GM21576 (cell line): ENCODE measurements at regions not wholly inside any gene's neighbourhood (a gene's known extent, or its start where the extent isn't known, plus 50 kb on each side); places are given as distances from the start of the nearest gene placed in this dataset.
"Not testable (repeated sequence)": the region's sequence is repeated elsewhere in the genome, so short reads cannot be mapped to it uniquely, and the experiment has no call there.

Source experiments
- ATAC-seq: cut with Tn5 transposase; IDR thresholded peaks from one replicate; pipeline ENCODE4 v1.9.1; 2021; ENCODE audit warnings: mild to moderate bottlenecking, moderate library complexity; ENCODE audit not compliant: unreplicated experiment

DNA sequence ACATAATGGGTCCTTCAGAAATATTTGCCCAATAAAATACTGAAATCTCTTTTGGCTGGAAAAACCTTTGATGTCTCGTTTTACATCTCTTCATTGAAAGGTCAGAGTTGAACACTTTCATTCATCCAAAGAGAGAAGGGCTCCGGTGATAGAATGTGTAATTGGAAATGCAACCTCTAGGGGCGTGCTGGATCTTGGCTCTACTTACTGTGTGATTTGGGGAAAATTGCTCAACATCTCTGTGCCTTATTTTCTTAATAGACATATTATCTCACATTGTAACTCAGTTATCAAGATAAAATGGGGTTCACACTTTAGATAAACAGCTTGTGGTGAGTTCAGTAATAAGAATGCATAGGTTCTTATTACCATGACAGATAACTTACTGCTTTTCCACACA, 1444.1 kb downstream of the SLITRK5 start:
- ATAC-seq = no peak

DNA sequence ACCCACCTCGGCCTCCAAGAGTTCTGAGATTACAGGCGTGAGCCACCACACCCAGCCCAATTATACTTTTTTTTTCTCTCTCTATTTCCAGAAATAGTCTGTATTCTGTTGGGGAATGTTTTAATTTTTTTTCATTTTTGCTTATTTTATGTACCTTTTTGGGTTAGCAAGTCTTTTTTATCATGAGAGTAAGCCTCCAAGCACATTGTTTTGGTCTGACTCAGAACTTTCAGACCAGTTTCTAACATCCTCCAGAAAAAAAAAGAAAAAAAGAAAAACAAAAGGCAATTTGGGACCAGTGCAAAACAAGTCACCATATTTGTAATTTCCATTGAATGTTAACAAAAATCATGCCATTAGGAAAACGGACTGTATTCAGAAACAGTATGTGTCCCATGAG, 1465.5 kb downstream of the SLITRK5 start:
- no peak for ATAC-seq

DNA sequence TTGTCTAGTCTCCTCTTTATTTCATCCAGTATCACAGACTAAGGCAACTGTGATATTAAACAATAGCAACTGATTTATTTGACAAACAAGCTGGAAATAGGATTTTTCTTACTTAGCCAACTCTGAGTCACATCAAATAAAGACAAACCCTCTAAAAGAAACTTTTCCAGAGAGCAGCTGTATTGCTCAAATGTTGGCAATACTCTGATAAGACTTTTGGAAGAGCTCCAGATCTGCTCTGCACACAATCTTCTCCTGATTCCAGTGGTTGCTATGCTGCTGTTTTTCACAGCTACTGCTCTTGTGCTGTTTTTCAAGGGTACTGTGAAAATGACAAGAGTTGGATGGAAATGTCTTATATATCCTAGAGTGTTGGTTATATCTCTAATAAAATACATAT, 1479.2 kb downstream of the SLITRK5 start:
- ATAC-seq = no peak

DNA sequence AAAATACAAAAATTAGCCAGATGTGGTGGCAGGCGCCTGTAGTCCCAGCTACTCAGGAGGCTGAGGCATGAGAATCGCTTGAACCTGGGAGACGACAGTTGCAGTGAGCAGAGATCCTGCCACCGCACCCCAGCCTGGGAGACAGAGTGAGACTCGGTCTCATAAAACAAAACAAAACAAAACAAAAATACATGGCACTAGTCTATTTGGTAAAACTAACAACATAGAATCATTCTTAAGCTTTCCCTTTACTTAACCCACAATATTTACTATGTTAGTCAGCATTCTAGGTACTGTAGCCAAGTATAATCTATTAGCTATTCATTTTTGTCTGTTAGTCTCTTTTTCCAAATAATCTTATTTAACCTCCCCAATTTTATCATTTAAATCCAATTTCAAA, 1482.8 kb downstream of the SLITRK5 start:
- no peak for ATAC-seq

DNA sequence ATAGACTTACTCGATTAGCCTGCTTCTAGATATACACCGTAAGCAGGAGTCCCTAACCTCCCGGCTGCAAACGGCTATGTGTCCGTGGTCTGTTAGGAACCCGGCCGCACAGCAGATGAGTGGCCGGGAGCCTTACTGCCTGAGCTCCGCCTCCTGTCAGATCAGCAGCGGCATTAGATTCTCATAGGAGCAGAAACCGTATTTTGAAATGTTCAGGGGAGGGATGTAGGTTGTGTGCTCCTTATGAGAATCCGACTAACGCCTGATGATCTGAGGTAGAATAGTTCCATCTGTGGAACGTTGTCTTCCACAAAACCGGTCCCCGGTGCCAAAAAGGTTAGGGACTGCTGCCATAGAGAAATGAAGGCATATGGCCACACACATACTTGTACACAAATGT, 1491.9 kb downstream of the SLITRK5 start:
- ATAC-seq = no peak

DNA sequence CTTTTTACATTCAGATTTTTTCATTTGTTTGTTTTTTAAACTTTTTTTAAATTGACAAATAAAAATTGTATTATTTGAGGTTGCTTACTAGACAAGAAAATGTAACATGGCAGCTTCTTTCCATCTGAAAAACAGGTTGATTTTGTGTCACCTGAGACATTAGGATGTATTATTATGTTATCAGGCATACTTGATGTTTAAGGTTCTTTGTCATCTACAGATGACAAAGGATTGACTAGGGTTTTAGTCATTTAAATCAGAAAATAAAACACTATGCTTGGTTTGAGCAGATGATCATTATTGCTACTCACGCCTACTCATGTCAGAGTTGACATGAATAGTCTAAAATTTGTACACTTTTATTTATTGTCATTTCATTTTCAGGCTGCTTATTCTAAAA, 1494.5 kb downstream of the SLITRK5 start:
- ATAC-seq = no peak

DNA sequence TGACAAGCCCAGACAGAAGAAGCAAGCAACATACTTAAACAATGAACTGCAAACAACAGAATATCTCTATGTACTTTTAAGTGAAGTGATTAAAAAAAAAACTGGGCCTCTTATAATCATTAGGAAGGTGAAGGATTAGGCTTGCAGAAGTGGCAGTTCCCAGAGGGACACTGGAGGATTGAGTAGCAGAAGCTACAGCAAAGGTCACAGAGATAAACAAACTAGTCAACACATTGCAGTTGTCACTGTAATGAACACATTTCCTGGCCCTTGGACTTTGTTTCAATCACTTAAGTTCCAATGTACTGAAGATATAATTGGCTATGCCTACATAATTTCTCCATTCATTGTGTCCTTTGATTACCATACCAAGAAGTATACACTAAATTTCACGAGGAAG, 1498.8 kb downstream of the SLITRK5 start:
- ATAC-seq = no peak

DNA sequence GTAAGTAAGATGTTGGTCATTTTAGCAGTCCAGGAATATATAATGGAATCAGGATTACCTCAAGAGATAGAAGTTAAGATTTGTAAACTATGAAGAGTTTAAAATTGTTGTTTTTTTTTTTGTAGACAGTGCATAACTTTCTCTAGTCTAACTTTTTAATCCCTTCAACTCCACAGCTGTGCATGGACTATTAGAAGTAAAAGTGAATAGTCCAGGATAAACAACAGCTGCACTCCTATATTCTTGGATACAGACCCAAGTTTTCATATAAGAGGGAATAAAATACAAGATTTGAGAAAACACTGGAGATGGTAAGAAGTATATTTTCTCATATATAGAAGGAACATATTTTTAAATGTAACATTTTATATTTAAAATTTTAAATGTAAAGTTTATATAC, 1509.9 kb downstream of the SLITRK5 start:
- ATAC-seq = no peak

DNA sequence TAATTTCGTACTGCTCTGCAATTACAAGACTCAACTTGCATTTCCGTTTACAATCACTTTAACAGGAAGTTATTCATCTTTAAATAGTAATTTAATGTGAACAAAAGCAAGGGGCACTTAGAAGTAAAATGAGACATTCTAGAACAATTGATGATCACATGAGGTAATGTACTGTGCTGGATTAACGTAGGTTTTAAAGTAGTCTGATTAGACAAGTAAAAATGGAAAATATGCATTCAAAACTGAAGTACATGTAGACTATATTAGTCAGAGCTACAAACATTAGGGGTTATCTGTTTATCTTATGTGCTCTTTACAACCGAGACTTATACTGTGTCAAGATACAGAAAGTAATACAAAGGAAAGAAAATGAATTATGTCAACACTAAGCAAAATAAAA, 1528.0 kb downstream of the SLITRK5 start:
- no peak for ATAC-seq

DNA sequence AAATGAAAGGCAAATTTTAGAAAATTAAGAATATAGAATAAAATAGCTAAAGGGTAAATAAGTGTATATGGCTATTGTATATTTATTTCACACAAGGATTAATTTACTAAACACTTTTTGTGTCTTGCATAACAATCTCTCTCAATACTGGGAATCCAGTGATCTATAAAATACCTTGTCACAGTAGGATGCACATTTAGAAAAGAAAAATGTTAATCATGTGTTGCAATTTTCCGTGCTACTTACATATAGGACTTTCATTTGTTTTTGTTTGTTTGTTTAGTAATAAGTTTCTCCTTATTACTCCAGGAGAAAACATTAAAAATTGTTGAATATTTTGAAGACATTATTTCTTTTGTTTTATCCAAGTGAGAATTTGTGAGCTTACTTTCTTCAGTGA, 1533.3 kb downstream of the SLITRK5 start:
- ATAC-seq = no peak

DNA sequence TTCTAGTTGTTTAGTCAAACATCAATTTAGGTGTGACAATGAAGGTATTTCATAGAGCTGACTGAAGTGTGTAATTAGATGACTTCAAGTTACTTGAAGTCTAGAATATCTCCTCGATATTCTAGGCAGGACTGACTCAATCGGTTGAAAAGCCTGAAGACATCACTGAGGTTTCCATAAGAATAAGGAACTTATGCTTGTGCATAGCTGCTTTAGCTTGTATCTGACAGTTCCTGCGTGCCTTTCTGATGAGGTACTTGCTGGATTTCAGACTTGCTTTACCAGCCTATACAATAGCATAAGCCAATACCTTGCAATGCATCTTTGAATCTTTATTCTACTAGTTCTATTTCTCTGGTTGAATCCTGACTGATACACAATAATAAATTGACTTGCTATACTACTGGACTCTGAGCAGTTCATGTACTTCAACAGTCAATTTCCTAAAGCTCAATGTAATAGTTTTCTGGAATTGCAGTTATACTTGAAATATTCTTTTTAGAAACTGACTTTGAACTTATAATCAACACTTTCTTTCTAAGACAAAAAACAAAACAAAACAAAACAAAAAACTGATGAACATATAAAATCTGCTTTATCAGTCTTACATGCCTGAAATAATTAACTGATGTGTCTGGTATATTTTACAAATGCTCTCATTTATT, 1534.8 kb downstream of the SLITRK5 start:
- ATAC-seq = no peak

DNA sequence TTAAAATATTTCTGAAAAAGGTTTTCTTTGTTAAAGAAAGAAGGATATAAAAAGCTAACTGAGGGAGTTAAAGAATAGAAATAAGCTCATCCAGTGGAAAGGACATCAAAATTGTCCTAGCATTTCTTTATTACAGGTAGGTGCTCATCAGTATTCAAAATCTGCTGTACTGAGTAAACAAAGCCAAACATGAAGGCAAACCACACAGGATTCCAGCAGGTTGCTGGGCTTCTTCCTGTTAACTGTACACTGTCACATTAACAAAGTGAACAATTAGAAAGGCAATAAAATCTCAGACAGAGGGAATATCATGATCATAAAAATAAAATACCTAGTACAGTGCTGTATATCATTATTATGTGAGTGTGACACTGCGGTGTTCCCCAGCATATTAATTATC, 1541.0 kb downstream of the SLITRK5 start:
- ATAC-seq = no peak

DNA sequence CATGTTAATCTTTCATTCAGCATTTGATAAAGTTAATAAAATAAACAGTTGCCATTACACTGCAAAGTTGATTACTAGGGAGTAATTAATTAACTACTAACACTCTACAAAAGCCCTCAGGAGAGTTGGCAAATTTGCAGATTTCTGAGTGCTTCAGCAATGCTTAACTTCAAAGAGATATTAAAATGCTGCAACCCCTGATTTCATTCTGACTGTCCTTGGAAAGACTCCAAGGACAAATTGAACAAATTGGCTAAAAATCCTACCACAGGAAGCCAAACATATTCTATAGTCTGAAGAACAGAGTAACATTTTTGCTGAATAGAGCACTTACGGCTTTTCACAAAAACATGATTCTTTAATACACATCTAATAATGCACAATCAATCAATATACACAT, 1543.0 kb downstream of the SLITRK5 start:
- no peak for ATAC-seq

DNA sequence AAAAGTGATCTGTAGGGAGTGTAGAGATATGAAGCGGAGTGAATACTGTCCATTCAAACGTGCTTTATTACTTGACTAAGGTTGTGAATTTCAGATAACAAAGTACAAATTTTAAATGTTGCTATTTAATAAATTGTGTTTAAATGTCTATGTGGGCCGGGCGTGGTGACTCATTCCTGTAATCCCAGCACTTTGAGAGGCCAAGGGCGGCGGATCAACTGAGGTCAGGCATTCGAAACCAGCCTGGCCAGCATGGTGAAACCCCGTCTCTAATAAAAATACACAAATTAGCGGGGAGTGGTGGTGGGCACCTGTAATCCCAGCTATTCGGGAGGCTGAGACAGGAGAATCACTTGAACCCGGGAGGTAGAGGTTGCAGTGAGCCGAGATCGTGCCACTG, 1544.1 kb downstream of the SLITRK5 start:
- not testable (repeated sequence) for ATAC-seq

DNA sequence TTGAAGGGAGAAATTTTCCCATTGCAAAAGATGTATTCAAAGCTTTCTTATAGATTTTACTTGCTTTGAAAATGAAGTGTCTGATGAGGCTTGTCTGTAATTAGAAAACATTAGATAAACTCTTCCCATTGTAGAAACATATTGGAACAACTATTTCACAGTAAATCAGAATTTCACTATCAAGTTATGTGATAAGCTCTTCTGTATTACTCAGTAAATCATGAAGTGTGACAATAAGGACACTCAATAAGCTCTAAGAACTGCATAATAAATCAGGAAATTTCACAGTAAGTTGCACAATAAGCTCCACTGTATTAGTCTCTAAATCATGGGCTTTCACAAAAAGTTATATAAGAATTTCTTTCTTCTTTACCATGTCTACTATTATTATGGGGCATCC, 1546.6 kb downstream of the SLITRK5 start:
- no peak for ATAC-seq

DNA sequence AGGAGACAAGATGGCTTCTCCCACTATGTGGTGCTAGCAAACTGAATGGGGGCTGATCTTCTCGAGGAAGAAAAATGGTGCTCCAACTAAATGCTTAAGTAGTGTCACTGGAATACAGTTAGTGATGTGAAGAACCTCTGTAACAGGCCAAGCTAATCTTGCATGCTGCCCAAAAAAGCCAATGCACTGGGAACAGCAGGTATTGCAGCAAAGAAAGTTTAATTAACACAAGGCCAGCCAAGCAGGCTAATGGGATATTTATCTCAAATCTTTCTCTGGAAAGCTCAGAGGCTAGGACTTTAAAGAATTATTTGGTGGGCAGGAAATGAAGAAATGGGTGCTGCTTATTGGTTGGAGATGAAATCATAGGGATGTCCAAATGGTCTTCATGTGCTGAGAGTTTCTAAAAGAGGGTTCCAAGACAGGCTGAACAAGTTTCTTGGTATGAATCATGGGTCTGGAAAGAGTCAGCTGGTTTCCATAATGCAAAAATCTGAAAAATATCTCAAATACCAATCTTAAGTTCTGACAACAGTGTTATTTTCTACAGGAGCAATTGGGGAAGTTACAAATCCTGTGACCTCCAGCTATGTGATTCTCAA, 1550.5 kb downstream of the SLITRK5 start:
- no peak for ATAC-seq

DNA sequence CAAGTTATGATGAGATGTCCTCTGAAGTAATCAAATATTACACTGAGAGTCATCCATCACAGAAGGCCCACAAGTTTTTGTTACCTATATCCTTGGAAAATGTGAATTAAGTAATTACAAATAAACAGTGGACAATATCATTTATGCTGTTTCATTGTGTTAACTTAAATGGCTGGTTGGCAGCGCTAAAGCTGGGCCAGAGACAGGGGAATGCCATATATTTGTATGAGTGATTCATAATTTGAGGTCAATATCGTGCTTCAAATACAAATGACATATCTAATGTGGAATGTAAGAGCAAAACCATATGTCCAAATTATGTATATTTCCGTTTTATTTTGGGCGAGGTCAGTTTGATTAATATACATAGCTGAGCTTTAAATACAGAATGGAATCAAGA, 1556.2 kb downstream of the SLITRK5 start:
- no peak for ATAC-seq

DNA sequence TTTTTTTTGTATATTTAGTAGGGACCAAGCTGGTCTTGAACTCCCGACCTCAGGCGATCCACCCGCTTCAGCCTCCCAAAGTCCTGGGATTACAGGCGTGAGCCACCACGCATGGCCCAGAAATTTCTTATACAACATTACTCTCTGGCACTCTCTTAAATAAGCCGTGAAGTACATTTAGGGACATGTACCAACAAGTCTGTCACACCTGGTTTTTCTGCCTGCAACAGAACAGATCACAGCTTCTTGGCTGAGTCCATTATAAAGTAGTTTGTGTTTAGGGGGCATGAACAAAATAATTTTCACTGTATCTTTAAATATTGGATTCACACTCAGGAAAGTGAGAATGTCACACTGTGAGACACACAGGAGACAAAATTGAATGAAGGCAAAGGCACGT, 1567.3 kb downstream of the SLITRK5 start:
- ATAC-seq = no peak

DNA sequence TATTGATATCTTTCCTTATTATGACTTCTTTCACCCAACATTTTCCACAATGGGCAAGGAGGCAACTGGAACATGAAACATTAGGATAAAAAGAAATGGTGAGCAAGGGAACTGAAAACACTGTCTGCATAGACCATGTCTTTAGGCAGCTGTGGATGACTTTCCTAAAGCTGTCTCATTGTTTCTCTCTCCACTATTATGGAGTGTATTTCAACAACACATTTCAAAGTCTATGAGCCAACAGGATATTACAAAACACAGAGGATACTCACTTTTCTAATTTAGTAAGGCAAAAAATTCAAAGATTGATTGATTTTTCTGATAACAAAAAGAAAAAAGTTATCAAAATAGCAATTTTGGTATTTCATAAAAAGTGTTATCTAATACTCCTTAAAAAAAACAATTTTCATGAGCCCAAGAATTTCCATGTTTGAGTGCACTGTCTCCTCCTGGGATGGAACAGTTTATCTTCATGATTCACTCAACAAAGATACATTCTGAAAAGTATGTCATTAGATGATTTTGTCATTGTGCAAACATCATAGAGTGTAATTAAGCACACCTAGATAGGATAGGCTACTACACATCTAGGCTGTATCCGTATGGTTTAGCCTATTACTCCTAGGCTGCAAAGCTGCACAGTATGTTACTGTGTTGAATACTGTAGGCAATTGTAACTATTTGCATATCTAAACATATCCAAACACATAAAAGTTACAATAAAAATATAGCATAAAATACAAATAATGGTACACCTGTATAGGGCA, 1568.4 kb downstream of the SLITRK5 start:
- no peak for ATAC-seq

DNA sequence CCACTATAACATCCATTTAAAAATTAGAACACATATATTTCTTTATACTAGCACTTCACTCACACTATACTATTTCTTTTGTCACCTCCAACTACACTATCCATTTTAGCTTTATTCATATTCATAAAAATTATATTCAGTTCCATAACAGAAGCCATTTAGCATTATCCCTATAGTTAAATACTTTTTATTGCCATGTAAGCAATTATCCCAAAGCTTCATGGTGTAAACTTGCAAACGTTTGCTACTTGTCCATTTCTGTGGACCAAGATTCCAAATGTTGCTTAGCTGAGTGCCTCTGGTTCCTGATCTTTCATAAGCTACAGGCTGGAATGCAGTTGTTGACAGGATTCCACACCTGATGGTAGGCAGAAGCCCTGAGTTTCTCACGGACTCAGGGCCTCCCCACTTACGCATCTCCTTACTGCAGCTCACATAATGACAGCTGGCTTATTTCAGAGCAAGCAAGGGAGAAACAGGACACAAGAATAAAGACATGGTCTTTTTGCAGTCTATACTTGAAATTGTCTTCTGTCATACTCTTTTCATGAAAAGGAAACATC, 1584.8 kb downstream of the SLITRK5 start:
- no peak for ATAC-seq

DNA sequence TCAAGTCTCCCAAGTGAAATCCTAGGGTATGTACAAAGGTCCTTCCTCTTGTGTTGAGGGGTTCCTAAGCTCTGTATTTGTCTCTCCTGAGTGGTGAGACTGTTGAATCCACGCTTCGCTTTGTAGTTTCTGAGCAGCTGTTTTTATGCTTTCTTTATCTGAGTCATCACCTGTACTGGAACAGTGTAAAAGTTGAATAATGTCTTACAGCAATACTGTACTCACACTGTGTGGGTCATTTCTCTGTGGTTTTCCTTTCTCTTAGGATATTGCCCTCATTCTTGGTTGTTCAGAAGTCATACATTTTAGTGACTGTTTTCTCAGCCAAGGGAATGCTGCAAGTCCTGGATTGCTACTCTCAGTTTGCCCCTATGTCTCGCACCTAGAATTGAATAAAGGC, 1596.6 kb downstream of the SLITRK5 start:
- no peak for ATAC-seq

DNA sequence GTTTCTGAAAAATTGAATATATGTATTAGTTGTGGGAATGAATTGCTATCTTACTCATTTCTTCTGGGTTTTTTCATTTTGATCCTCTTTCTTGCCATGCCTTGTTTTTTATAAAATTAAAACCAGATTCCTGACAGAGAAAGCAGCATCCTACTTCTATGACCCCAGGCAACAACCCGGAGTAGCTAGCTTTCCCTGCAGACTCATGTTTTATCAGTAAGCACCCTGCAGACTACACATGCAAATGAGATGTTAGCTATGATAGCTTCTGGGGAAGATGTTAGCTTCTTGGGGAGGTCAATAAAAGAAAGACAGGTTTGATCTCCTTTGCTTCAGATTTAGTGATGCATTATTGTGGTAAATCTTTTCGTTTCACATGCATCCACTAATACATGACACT, 1598.6 kb downstream of the SLITRK5 start:
- ATAC-seq = no peak
